CD14-positive monocyte (primary cell): ENCODE measurements at regions not wholly inside any gene's neighbourhood (a gene's known extent, or its start where the extent isn't known, plus 50 kb on each side); places are given as distances from the start of the nearest gene placed in this dataset.

ENCODE experiments used
- DNase-seq, 3 donors: peaks; one replicate each; pipeline ENCODE4 v3.0.0-alpha.2; 2011 to 2022
- H2AFZ ChIP-seq: 2 replicates; pipeline ENCODE4 v1.6.0; 2012; ENCODE audit warnings: mild to moderate bottlenecking, low read depth, low read length, inconsistent platforms; ENCODE audit not compliant: insufficient read depth, poor library complexity, severe bottlenecking
- H3K27ac ChIP-seq, 2 donors: 1 replicate in 1 of 2; 2 replicates in 1 of 2; pipeline ENCODE4 v1.5.1; 2012 to 2013; ENCODE audit warnings: low read length in 2 of 2, control low read depth in 1 of 2, inconsistent platforms in 1 of 2, low read depth in 1 of 2, mild to moderate bottlenecking in 1 of 2
- H3K27me3 ChIP-seq, 2 donors: one replicate each; pipeline versions ENCODE4 v1.6.0 to v1.6.1; 2011 to 2013; ENCODE audit warnings: low read length in 2 of 2; ENCODE audit not compliant: control insufficient read depth in 2 of 2, insufficient read depth in 2 of 2
- H3K36me3 ChIP-seq, 2 donors: replicated peaks in 1 of 2; 1 replicate in 1 of 2; 2 replicates in 1 of 2; pipeline versions ENCODE4 v1.5.1 to v1.6.1; 2012 to 2013; ENCODE audit warnings: low read length in 2 of 2, control low read depth in 1 of 2, inconsistent platforms in 1 of 2, mild to moderate bottlenecking in 1 of 2; ENCODE audit not compliant: insufficient read depth in 2 of 2, control insufficient read depth in 1 of 2
- H3K4me1 ChIP-seq, 2 donors: 1 replicate in 1 of 2; 2 replicates in 1 of 2; pipeline versions ENCODE4 v1.5.1 to v1.6.1; 2012 to 2013; ENCODE audit warnings: low read length in 2 of 2, control low read depth in 1 of 2, inconsistent platforms in 1 of 2, mild to moderate bottlenecking in 1 of 2, moderate library complexity in 1 of 2; ENCODE audit not compliant: insufficient read depth in 2 of 2, control insufficient read depth in 1 of 2
- H3K4me2 ChIP-seq: replicated peaks from 2 replicates; pipeline ENCODE3; 2012; ENCODE audit warnings: low read length, moderate library complexity, mild to moderate bottlenecking; ENCODE audit not compliant: poor library complexity, severe bottlenecking; ENCODE audit errors: extremely low read depth
- H3K4me3 ChIP-seq, 3 experiments: fragments of 200-600 bp in 1 of 3; sonication (generic) in 1 of 3; replicated peaks in 1 of 3; 1 replicate in 2 of 3; 2 replicates in 1 of 3; pipeline ENCODE4 v1.5.1; 2011 to 2013; ENCODE audit warnings: low read length in 3 of 3, mild to moderate bottlenecking in 3 of 3, control low read depth in 2 of 3, low read depth in 2 of 3, inconsistent platforms in 1 of 3, moderate library complexity in 1 of 3
- H3K79me2 ChIP-seq: 2 replicates; pipeline ENCODE4 v1.6.0; 2012; ENCODE audit warnings: mild to moderate bottlenecking, control low read depth, inconsistent platforms, low read length, moderate library complexity; ENCODE audit not compliant: insufficient read depth
- H3K9ac ChIP-seq: 2 replicates; pipeline ENCODE4 v1.6.0; 2017; ENCODE audit warnings: low read length, mild to moderate bottlenecking; ENCODE audit not compliant: insufficient read depth, poor library complexity, severe bottlenecking
- H3K9me3 ChIP-seq, 2 donors: replicated peaks in 1 of 2; 1 replicate in 1 of 2; 2 replicates in 1 of 2; pipeline versions ENCODE4 v1.5.1 to v1.6.1; 2012 to 2013; ENCODE audit warnings: low read length in 2 of 2, control low read depth in 1 of 2; ENCODE audit not compliant: control insufficient read depth in 1 of 2, insufficient read depth in 1 of 2
- H4K20me1 ChIP-seq: 2 replicates; pipeline ENCODE4 v1.6.0; 2012; ENCODE audit warnings: mild to moderate bottlenecking, low read length, control low read depth, moderate library complexity; ENCODE audit not compliant: insufficient read depth
- H3K27ac Mint-ChIP-seq, 7 donors: one replicate each; pipeline ENCODE4 v1.8.0; 2020; ENCODE audit warnings: mild to moderate bottlenecking in 7 of 7, mixed read lengths in 7 of 7, moderate library complexity in 6 of 7, inconsistent platforms in 2 of 7
- H3K27me3 Mint-ChIP-seq, 3 donors: one replicate each; pipeline ENCODE4 v1.8.0; 2021 to 2022; ENCODE audit warnings: low read depth in 3 of 3, mild to moderate bottlenecking in 3 of 3, mixed read lengths in 3 of 3, moderate library complexity in 3 of 3, inconsistent platforms in 1 of 3
- H3K36me3 Mint-ChIP-seq, 2 donors: one replicate each; pipeline ENCODE4 v1.8.0; 2020; ENCODE audit warnings: mixed read lengths in 2 of 2, inconsistent platforms in 1 of 2, mild to moderate bottlenecking in 1 of 2
- H3K4me1 Mint-ChIP-seq: one replicate; pipeline ENCODE4 v1.8.0; 2020; ENCODE audit warnings: mild to moderate bottlenecking, mixed read lengths
- H3K4me3 Mint-ChIP-seq, 2 donors: one replicate each; pipeline ENCODE4 v1.8.0; 2020; ENCODE audit warnings: mild to moderate bottlenecking in 2 of 2, mixed read lengths in 2 of 2, moderate library complexity in 1 of 2
- H3K9me3 Mint-ChIP-seq, 7 donors: one replicate each; pipeline ENCODE4 v1.8.0; 2020 to 2022; ENCODE audit warnings: mixed read lengths in 7 of 7, mild to moderate bottlenecking in 6 of 7, moderate library complexity in 6 of 7, inconsistent platforms in 2 of 7
- CTCF ChIP-seq: fragments of 200-600 bp; IDR thresholded peaks from one replicate; pipeline ENCODE4 v1.8.0; 2022; ENCODE audit warnings: antibody characterized with exemption, mild to moderate bottlenecking
- WGBS: methylation state at CpG from one replicate; pipeline ENCODE4 v1.1.5; 2013; ENCODE audit warnings: missing lambda C conversion rate; ENCODE audit not compliant: insufficient coverage; 5-methylcytosine and 5-hydroxymethylcytosine counted together
- intact Hi-C, 2 donors: fragments of 100-400 bp; cut with micrococcal nuclease; formaldehyde crosslinking; loops; one replicate each; pipeline versions ENCODE4 v1.15.0 to v1.15.1; 2023

- Mint-ChIP-seq H3K36me3 (no peaks in the 10 kb centered on the region), H3K27me3 (no peaks in the 10 kb centered on the region), H3K4me3 (no peak overlapping the region), H3K9me3 (peaks cover 0 to 7% (median 2%) of the 10 kb centered on the region in 7 donors), H3K27ac (no peak overlapping the region), H3K4me1 (no peaks in the 10 kb centered on the region)
- Histone ChIP-seq H3K79me2 (no peaks in the 10 kb centered on the region), H2AFZ (no peak overlapping the region), H3K4me3 (no peak overlapping the region), H4K20me1 (no peaks in the 10 kb centered on the region), H3K4me1 (no peaks in the 10 kb centered on the region), H3K9ac (no peak overlapping the region), H3K36me3 (no peaks in the 10 kb centered on the region), H3K27me3 (no peaks in the 10 kb centered on the region), H3K4me2 (no peak overlapping the region), H3K9me3 (no peaks in the 10 kb centered on the region), H3K27ac (no peak overlapping the region)
- DNase-seq: no peak
- intact Hi-C loops: no loop called here
- 50% methylated on average over 1 of the region's 1 CpG for WGBS
- TF ChIP-seq CTCF: no peak
Measured at GRCh38 chr12:74791365-74791764, 253.7 kb downstream of the ATXN7L3B start.

GRCh38 chr12:74794522-74794921 is 256.9 kb downstream of the ATXN7L3B start:
- intact Hi-C loops: no loop called here
- DNase-seq: no peak
- no peaks in the 10 kb centered on the region for H3K4me1 Mint-ChIP-seq
- no peaks in the 10 kb centered on the region for H3K27me3 Mint-ChIP-seq
- Histone ChIP-seq H3K9ac (no peak overlapping the region), H2AFZ (no peak overlapping the region), H3K4me3 (no peak overlapping the region), H3K9me3 (no peaks in the 10 kb centered on the region), H3K4me1 (no peaks in the 10 kb centered on the region), H3K4me2 (no peak overlapping the region), H3K79me2 (no peaks in the 10 kb centered on the region), H3K36me3 (no peaks in the 10 kb centered on the region), H3K27ac (no peak overlapping the region), H4K20me1 (no peaks in the 10 kb centered on the region), H3K27me3 (no peaks in the 10 kb centered on the region)
- TF ChIP-seq CTCF: no peak
- WGBS: no CpG with 5 or more reads among the region's 4 CpGs
- H3K36me3 Mint-ChIP-seq: no peaks in the 10 kb centered on the region
- H3K9me3 Mint-ChIP-seq: peaks cover 0 to 2% (median under 1%) of the 10 kb centered on the region in 7 donors
- no peak overlapping the region for H3K27ac Mint-ChIP-seq
- no peak overlapping the region for H3K4me3 Mint-ChIP-seq
